NCI-H187 (cell line): ENCODE measurements at regions not wholly inside any gene's neighbourhood (a gene's known extent, or its start where the extent isn't known, plus 50 kb on each side); places are given as distances from the start of the nearest gene placed in this dataset.
"Not testable (repeated sequence)": the region's sequence is repeated elsewhere in the genome, so short reads cannot be mapped to it uniquely, and the experiment has no call there.

Experiments used
- DNase-seq, 2 experiments: peaks; one replicate each; lab custom pipeline; 2025; lab: John Stamatoyannopoulos, UW

DNA sequence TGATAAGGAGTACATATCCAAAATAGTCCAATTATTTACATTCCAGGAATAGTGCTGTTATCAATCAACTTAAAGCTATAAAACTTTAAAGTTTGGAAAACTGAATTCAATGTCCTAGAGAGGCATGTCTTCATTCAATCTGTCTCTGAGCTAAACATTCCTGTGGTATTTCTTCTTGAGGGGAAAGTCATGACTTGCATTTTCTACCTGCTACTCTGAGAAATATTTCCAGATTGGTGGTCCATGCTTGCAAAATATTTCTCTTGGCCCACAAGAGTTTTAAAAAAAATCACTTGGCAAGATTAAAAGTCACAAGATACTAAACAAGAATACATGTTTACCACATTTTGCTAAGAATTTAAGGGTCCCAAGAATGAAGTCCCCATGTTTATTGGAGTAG lies 63.6 kb upstream of the HGF start:
- DNase-seq: no peak

DNA sequence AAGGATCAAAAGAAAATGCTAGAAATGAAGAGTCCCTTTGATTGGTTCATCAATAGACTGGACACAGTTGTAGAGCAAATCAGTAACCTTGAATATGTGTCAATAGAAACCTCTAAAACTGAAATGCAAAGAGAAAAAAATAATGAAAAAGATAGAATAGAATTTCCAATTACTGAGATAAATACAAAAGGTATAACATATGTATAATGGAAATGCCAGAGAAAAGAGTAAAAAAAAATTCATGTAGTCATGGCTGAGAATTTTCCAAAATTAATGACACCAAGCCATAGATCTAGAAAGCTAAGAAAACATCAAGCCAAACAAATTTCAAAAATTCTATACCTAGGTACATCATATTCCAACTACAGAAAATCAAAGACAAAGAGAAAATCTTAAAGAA lies 62.0 kb upstream of the HGF start:
- DNase-seq: no peak

DNA sequence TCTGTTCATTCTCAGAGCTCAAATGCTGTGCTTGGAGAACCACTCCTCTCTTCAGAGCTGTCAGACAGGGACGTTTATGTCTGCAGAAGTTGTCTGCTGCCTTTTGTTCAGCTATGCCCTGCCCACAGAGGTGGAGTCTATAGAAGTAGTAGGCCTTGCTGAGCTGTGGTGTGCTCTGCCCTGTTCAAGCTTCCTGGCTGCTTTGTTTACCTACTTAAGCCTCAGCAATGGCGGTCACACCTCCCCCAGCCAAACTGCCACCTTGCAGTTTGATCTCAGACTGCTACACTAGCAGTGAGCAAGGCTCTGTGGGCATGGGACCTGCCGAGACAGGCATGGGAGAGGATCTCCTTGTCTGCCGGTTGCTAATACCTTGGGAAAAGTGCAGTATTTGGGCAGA lies 59.7 kb upstream of the HGF start:
- not testable (repeated sequence) for DNase-seq

DNA sequence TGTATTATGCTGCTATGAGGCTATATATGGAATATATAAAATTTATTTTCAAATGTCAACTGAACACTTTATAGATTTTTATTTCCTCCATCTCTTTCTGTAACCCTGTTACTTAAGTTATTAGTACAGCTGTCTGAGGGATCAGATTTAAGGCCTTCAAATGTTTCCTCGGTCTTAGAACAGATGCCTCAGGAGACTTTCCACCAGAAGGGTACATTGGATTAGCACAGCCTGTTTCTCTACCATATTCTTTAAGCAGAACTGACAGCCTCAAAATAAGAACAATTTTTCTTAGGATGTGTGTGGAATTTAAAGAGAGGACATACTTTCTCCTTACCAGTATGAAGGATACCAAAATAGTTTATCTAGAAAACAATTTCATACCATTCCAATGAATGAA lies 53.0 kb upstream of the HGF start:
- no peak for DNase-seq

DNA sequence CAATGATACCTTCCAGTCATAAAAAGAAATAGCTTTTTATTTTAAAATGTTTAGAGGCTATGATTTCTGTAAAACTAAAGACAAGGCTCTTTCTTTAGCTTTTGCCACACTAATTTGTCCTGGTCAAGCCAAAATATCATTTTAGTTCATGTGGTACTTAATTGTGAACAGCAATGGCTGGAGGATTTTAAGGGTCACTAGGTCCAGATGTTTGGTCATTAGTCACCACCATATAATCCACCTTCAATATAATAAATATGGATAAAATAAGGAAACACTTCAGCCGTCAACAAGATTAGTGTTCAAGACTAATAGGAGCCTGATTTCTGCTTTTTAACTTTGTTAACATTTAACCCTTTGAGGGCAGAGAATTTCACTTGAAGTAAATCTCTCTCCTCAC lies 50.0 kb upstream of the HGF start:
- no peak for DNase-seq
